ENCODE measurements at regions not wholly inside any gene's neighbourhood (a gene's known extent, or its start where the extent isn't known, plus 50 kb on each side); places are given as distances from the start of the nearest gene placed in this dataset.

DNA sequence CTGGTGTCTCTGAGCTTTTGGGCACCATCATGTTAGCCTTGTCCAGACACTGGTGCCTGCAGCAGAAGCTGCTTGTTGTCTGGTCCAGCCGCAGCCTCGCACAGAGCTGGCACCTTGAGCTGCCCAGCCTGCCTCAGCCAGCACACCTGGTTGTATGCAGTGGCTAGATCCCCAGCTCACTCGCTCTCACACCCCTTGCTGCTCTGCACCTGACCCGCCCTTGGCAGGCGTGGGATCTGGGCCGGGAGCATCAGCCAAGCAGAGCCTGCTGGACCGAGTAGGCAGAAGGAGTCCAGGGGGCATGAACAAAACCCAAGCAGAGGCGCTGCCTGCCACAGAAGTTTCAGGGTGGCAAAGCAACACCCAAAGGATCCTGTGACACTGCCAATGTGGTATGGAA lies 79.7 kb upstream of the ITGB1 start:
- TF ChIP-seq POLR2A (IDR thresholded peaks at IDR 0.05): no peak
- TF ChIP-seq, protein P1, sequence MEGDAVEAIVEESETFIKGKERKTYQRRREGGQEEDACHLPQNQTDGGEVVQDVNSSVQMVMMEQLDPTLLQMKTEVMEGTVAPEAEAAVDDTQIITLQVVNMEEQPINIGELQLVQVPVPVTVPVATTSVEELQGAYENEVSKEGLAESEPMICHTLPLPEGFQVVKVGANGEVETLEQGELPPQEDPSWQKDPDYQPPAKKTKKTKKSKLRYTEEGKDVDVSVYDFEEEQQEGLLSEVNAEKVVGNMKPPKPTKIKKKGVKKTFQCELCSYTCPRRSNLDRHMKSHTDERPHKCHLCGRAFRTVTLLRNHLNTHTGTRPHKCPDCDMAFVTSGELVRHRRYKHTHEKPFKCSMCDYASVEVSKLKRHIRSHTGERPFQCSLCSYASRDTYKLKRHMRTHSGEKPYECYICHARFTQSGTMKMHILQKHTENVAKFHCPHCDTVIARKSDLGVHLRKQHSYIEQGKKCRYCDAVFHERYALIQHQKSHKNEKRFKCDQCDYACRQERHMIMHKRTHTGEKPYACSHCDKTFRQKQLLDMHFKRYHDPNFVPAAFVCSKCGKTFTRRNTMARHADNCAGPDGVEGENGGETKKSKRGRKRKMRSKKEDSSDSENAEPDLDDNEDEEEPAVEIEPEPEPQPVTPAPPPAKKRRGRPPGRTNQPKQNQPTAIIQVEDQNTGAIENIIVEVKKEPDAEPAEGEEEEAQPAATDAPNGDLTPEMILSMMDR (IDR thresholded peaks at IDR 0.05): no peak
- TF ChIP-seq POLR2AphosphoS5 (IDR thresholded peaks at IDR 0.05; ENCODE audit: insufficient read depth in 1 of 2, low read depth in 1 of 2): no peak

All from vagina (tissue), 2 donors.